HAP-1 (cell line): ENCODE measurements at regions not wholly inside any gene's neighbourhood (a gene's known extent, or its start where the extent isn't known, plus 50 kb on each side); places are given as distances from the start of the nearest gene placed in this dataset.

ENCODE experiments used
- DNase-seq, 2 experiments: peaks; one replicate each; pipeline ENCODE4 v3.0.0-alpha.2; 2016 to 2020; ENCODE audit warnings: low spot score in 2 of 2
- H3K27me3 ChIP-seq: fragments of 250-450 bp; sonication (Bioruptor Pico); 2 replicates; pipeline ENCODE4 v1.5.1; 2020; ENCODE audit warnings: low read depth, mild to moderate bottlenecking, moderate library complexity
- H3K36me3 ChIP-seq: fragments of 250-450 bp; sonication (Bioruptor Pico); replicated peaks from 2 replicates; pipeline ENCODE4 v1.5.1; 2020; ENCODE audit warnings: mild to moderate bottlenecking
- H3K4me1 ChIP-seq: fragments of 250-450 bp; sonication (Bioruptor Pico); 2 replicates; pipeline ENCODE4 v1.5.1; 2020; ENCODE audit warnings: mild to moderate bottlenecking
- H3K4me3 ChIP-seq: fragments of 250-450 bp; sonication (Bioruptor Pico); 2 replicates; pipeline ENCODE4 v1.5.1; 2020; ENCODE audit warnings: mild to moderate bottlenecking, moderate library complexity
- H3K9me3 ChIP-seq: fragments of 250-450 bp; sonication (Bioruptor Pico); 2 replicates; pipeline ENCODE4 v1.5.1; 2020; ENCODE audit warnings: mild to moderate bottlenecking, moderate library complexity
- in situ Hi-C: fragments of 300-500 bp; cut with MboI; formaldehyde crosslinking; loops from 3 replicates; pipeline ENCODE4 v1.14.3; 2020; ENCODE audit warnings: low sequenced_read_pairs, inconsistent platforms, mixed read lengths

- H3K36me3 ChIP-seq = no peaks in the 10 kb centered on the region
- no peaks in the 10 kb centered on the region for H3K9me3 ChIP-seq
- no peak overlapping the region for H3K4me3 ChIP-seq
- H3K27me3 ChIP-seq = no peaks in the 10 kb centered on the region
- in situ Hi-C loops = no loop called here
- no peak for DNase-seq
- no peaks in the 10 kb centered on the region for H3K4me1 ChIP-seq
These were observed 334.5 kb upstream of the EMCN start for GRCh38 chr4:100852326-100852725.

GRCh38 chr4:100849319-100849718 is 331.5 kb upstream of the EMCN start:
- Histone ChIP-seq H3K4me3 (no peak overlapping the region), H3K4me1 (no peaks in the 10 kb centered on the region), H3K36me3 (no peaks in the 10 kb centered on the region), H3K27me3 (no peaks in the 10 kb centered on the region), H3K9me3 (no peaks in the 10 kb centered on the region)
- in situ Hi-C loops = no loop called here
- no peak for DNase-seq

GRCh38 chr4:100848841-100849240 is 331.0 kb upstream of the EMCN start:
- H3K27me3 ChIP-seq = no peaks in the 10 kb centered on the region
- DNase-seq = peak in 1 of 2 experiments; percentile 27
- in situ Hi-C loops = no loop called here
- no peaks in the 10 kb centered on the region for H3K9me3 ChIP-seq
- no peaks in the 10 kb centered on the region for H3K36me3 ChIP-seq
- H3K4me3 ChIP-seq = no peak overlapping the region
- H3K4me1 ChIP-seq = no peaks in the 10 kb centered on the region

GRCh38 chr4:100843910-100844309 is 326.1 kb upstream of the EMCN start:
- Histone ChIP-seq H3K36me3 (no peaks in the 10 kb centered on the region), H3K9me3 (no peaks in the 10 kb centered on the region), H3K27me3 (no peaks in the 10 kb centered on the region), H3K4me3 (no peak overlapping the region), H3K4me1 (peaks cover 2% of the 10 kb centered on the region)
- DNase-seq = no peak
- in situ Hi-C loops = no loop called here

- Histone ChIP-seq H3K4me1 (peaks cover 12% of the 10 kb centered on the region), H3K36me3 (no peaks in the 10 kb centered on the region)
- in situ Hi-C loops = no loop called here
These were observed 325.0 kb upstream of the EMCN start for GRCh38 chr4:100842856-100843255.

GRCh38 chr4:100841911-100842310 is 324.1 kb upstream of the EMCN start:
- no peak for DNase-seq
- no peak overlapping the region for H3K4me3 ChIP-seq
- in situ Hi-C loops = no loop called here
- H3K4me1 ChIP-seq = peaks cover 21% of the 10 kb centered on the region
- H3K36me3 ChIP-seq = no peaks in the 10 kb centered on the region
- no peaks in the 10 kb centered on the region for H3K27me3 ChIP-seq
- H3K9me3 ChIP-seq = no peaks in the 10 kb centered on the region

More at GRCh38 chr4:100842856-100843255, 325.0 kb upstream of the EMCN start:
- no peaks in the 10 kb centered on the region for H3K27me3 ChIP-seq
- no peaks in the 10 kb centered on the region for H3K9me3 ChIP-seq
- H3K4me3 ChIP-seq = no peak overlapping the region
- DNase-seq = no peak

- peaks cover 27% of the 10 kb centered on the region for H3K4me1 ChIP-seq
- H3K9me3 ChIP-seq = no peaks in the 10 kb centered on the region
- no peak for DNase-seq
- H3K36me3 ChIP-seq = no peaks in the 10 kb centered on the region
- H3K27me3 ChIP-seq = no peaks in the 10 kb centered on the region
- in situ Hi-C loops = no loop called here
- no peak overlapping the region for H3K4me3 ChIP-seq
These were observed 321.9 kb upstream of the EMCN start for GRCh38 chr4:100839712-100840111.

- in situ Hi-C loops = no loop called here
- no peaks in the 10 kb centered on the region for H3K9me3 ChIP-seq
- peaks cover 31% of the 10 kb centered on the region for H3K4me1 ChIP-seq
- no peak overlapping the region for H3K4me3 ChIP-seq
- H3K27me3 ChIP-seq = no peaks in the 10 kb centered on the region
- peak; percentile 84 to 85 for DNase-seq
- no peaks in the 10 kb centered on the region for H3K36me3 ChIP-seq
These were observed 320.5 kb upstream of the EMCN start for GRCh38 chr4:100838286-100838685.

GRCh38 chr4:100836929-100837328 is 319.1 kb upstream of the EMCN start:
- peaks cover 37% of the 10 kb centered on the region for H3K4me1 ChIP-seq
- no peaks in the 10 kb centered on the region for H3K27me3 ChIP-seq
- H3K36me3 ChIP-seq = no peaks in the 10 kb centered on the region
- H3K4me3 ChIP-seq = no peak overlapping the region
- in situ Hi-C loops = no loop called here
- DNase-seq = peak; percentile 38 to 68
- H3K9me3 ChIP-seq = no peaks in the 10 kb centered on the region

GRCh38 chr4:100834616-100835015 is 316.8 kb upstream of the EMCN start:
- Histone ChIP-seq H3K4me3 (no peak overlapping the region), H3K27me3 (no peaks in the 10 kb centered on the region), H3K9me3 (no peaks in the 10 kb centered on the region), H3K36me3 (no peaks in the 10 kb centered on the region), H3K4me1 (peaks cover 37% of the 10 kb centered on the region)
- no peak for DNase-seq
- in situ Hi-C loops = no loop called here

- H3K4me3 ChIP-seq = no peak overlapping the region
- H3K9me3 ChIP-seq = no peaks in the 10 kb centered on the region; the same call in 1 of the 2 replicates
- no peak for DNase-seq
- in situ Hi-C loops = no loop called here
- H3K4me1 ChIP-seq = peaks cover 35% of the 10 kb centered on the region
- H3K27me3 ChIP-seq = no peaks in the 10 kb centered on the region
- no peaks in the 10 kb centered on the region for H3K36me3 ChIP-seq
These were observed 316.1 kb upstream of the EMCN start for GRCh38 chr4:100833906-100834305.

- no peak for DNase-seq
- in situ Hi-C loops = no loop called here
- Histone ChIP-seq H3K4me3 (no peak overlapping the region), H3K36me3 (no peaks in the 10 kb centered on the region), H3K4me1 (peaks cover 14% of the 10 kb centered on the region), H3K9me3 (no peaks in the 10 kb centered on the region; the same call in 1 of the 2 replicates), H3K27me3 (no peaks in the 10 kb centered on the region)
These were observed 311.3 kb upstream of the EMCN start for GRCh38 chr4:100828986-100829685.

- H3K9me3 ChIP-seq = no peaks in the 10 kb centered on the region; the same call in 1 of the 2 replicates
- in situ Hi-C loops = no loop called here
- H3K27me3 ChIP-seq = no peaks in the 10 kb centered on the region
- H3K4me1 ChIP-seq = peaks cover 16% of the 10 kb centered on the region
- no peak for DNase-seq
- no peak overlapping the region for H3K4me3 ChIP-seq
- no peaks in the 10 kb centered on the region for H3K36me3 ChIP-seq
These were observed 310.5 kb upstream of the EMCN start for GRCh38 chr4:100828364-100828763.

GRCh38 chr4:100827756-100828155 is 309.9 kb upstream of the EMCN start:
- H3K27me3 ChIP-seq = no peaks in the 10 kb centered on the region
- no peaks in the 10 kb centered on the region for H3K36me3 ChIP-seq
- no peak overlapping the region for H3K4me3 ChIP-seq
- in situ Hi-C loops = no loop called here
- no peaks in the 10 kb centered on the region; the same call in 1 of the 2 replicates for H3K9me3 ChIP-seq
- peaks cover 18% of the 10 kb centered on the region for H3K4me1 ChIP-seq
- DNase-seq = no peak
